ENCODE measurements at regions not wholly inside any gene's neighbourhood (a gene's known extent, or its start where the extent isn't known, plus 50 kb on each side); places are given as distances from the start of the nearest gene placed in this dataset.

GRCh38 chrY:8011515-8011914, 1100.0 kb upstream of the AMELY start:
- TF ChIP-seq, protein P1, sequence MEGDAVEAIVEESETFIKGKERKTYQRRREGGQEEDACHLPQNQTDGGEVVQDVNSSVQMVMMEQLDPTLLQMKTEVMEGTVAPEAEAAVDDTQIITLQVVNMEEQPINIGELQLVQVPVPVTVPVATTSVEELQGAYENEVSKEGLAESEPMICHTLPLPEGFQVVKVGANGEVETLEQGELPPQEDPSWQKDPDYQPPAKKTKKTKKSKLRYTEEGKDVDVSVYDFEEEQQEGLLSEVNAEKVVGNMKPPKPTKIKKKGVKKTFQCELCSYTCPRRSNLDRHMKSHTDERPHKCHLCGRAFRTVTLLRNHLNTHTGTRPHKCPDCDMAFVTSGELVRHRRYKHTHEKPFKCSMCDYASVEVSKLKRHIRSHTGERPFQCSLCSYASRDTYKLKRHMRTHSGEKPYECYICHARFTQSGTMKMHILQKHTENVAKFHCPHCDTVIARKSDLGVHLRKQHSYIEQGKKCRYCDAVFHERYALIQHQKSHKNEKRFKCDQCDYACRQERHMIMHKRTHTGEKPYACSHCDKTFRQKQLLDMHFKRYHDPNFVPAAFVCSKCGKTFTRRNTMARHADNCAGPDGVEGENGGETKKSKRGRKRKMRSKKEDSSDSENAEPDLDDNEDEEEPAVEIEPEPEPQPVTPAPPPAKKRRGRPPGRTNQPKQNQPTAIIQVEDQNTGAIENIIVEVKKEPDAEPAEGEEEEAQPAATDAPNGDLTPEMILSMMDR (IDR thresholded peaks at IDR 0.05), result no peak
- TF ChIP-seq POLR2A (IDR thresholded peaks at IDR 0.05), result no peak
